SHP77 (cell line): ENCODE measurements at regions not wholly inside any gene's neighbourhood (a gene's known extent, or its start where the extent isn't known, plus 50 kb on each side); places are given as distances from the start of the nearest gene placed in this dataset.
A peak's percentile ranks its signal among the peaks of the same experiment; 100 is the strongest.

Source experiments
- DNase-seq, 2 experiments: peaks; one replicate each; lab custom pipeline; 2025; lab: John Stamatoyannopoulos, UW

- no peak for DNase-seq
Observed at GRCh38 chr15:39209548-39210211, 371.2 kb upstream of the THBS1 start.

GRCh38 chr15:39211108-39211979 is 369.5 kb upstream of the THBS1 start:
- DNase-seq = peak in 1 of 2 experiments; percentile 6

- DNase-seq = no peak
Observed at GRCh38 chr15:39213385-39213840, 367.5 kb upstream of the THBS1 start.

- DNase-seq = no peak
Observed at GRCh38 chr15:39215015-39215414, 365.9 kb upstream of the THBS1 start.

GRCh38 chr15:39216816-39217215 is 364.1 kb upstream of the THBS1 start:
- no peak for DNase-seq

GRCh38 chr15:39219608-39220007 is 361.3 kb upstream of the THBS1 start:
- DNase-seq = no peak

GRCh38 chr15:39226169-39226937 is 354.5 kb upstream of the THBS1 start:
- DNase-seq = no peak

GRCh38 chr15:39227001-39227400 is 353.9 kb upstream of the THBS1 start:
- no peak for DNase-seq

GRCh38 chr15:39228889-39229288 is 352.0 kb upstream of the THBS1 start:
- no peak for DNase-seq

- peak; percentile 25 to 63 for DNase-seq
Observed at GRCh38 chr15:39230205-39230907, 350.5 kb upstream of the THBS1 start.

- DNase-seq = no peak
Observed at GRCh38 chr15:39230908-39231285, 350.0 kb upstream of the THBS1 start.

- no peak for DNase-seq
Observed at GRCh38 chr15:39232512-39232911, 348.4 kb upstream of the THBS1 start.

GRCh38 chr15:39235084-39235795 is 345.6 kb upstream of the THBS1 start:
- no peak for DNase-seq

GRCh38 chr15:39236375-39236774 is 344.5 kb upstream of the THBS1 start:
- no peak for DNase-seq

- no peak for DNase-seq
Observed at GRCh38 chr15:39238443-39238842, 342.4 kb upstream of the THBS1 start.

GRCh38 chr15:39239562-39239961 is 341.3 kb upstream of the THBS1 start:
- DNase-seq = no peak

GRCh38 chr15:39242345-39242744 is 338.5 kb upstream of the THBS1 start:
- DNase-seq = no peak

GRCh38 chr15:39243396-39243795 is 337.5 kb upstream of the THBS1 start:
- DNase-seq = no peak

GRCh38 chr15:39244776-39245175 is 336.1 kb upstream of the THBS1 start:
- DNase-seq = no peak

GRCh38 chr15:39246523-39246922 is 334.4 kb upstream of the THBS1 start:
- DNase-seq = no peak

- no peak for DNase-seq
Observed at GRCh38 chr15:39247574-39247973, 333.3 kb upstream of the THBS1 start.
